WTC11 (cell line): ENCODE measurements at regions not wholly inside any gene's neighbourhood (a gene's known extent, or its start where the extent isn't known, plus 50 kb on each side); places are given as distances from the start of the nearest gene placed in this dataset.

Source experiments
- CTCF ChIP-seq: fragments of 200-600 bp; IDR thresholded peaks from 2 replicates; pipeline ENCODE4 v1.8.0; 2022; ENCODE audit warnings: antibody characterized with exemption
- E2F4 ChIP-seq: sonication (generic); formaldehyde crosslinking; IDR thresholded peaks from 2 replicates; pipeline ENCODE4 v1.8.1; 2022; ENCODE audit warnings: low read depth, mild to moderate bottlenecking, moderate library complexity, missing genetic modification reagents, borderline replicate concordance
- ERG ChIP-seq: fragments of 250-450 bp; sonication (Bioruptor Pico); IDR thresholded peaks from 2 replicates; pipeline ENCODE4 v1.8.0; 2021; ENCODE audit warnings: mild to moderate bottlenecking
- ESRRA ChIP-seq: sonication (generic); formaldehyde crosslinking; IDR thresholded peaks from 2 replicates; pipeline ENCODE4 v1.8.1; 2022; ENCODE audit warnings: mild to moderate bottlenecking, missing genetic modification reagents, borderline replicate concordance
- FOXP1 ChIP-seq: sonication (generic); formaldehyde crosslinking; IDR thresholded peaks from 2 replicates; pipeline ENCODE4 v1.8.0; 2022; ENCODE audit warnings: missing genetic modification reagents, mild to moderate bottlenecking, moderate library complexity, borderline replicate concordance
- JUN ChIP-seq: sonication (generic); formaldehyde crosslinking; IDR thresholded peaks from 2 replicates; pipeline ENCODE4 v1.8.0; 2023; ENCODE audit warnings: mild to moderate bottlenecking, missing genetic modification reagents
- NFE2L1 ChIP-seq: sonication (generic); formaldehyde crosslinking; IDR thresholded peaks from 2 replicates; pipeline ENCODE4 v1.8.1; 2023; ENCODE audit warnings: missing genetic modification reagents
- NFYB ChIP-seq: sonication (generic); formaldehyde crosslinking; conservative IDR thresholded peaks from 2 replicates; pipeline ENCODE4 v1.8.0; 2022; ENCODE audit warnings: low read depth, missing genetic modification reagents
- NR2C2 ChIP-seq: sonication (generic); formaldehyde crosslinking; IDR thresholded peaks from 2 replicates; pipeline ENCODE4 v1.8.0; 2022; ENCODE audit warnings: mild to moderate bottlenecking, missing genetic modification reagents
- TCF7 ChIP-seq: sonication (generic); formaldehyde crosslinking; IDR thresholded peaks from 2 replicates; pipeline ENCODE4 v1.8.0; 2022; ENCODE audit warnings: mild to moderate bottlenecking, low read depth, missing genetic modification reagents, moderate library complexity
- TEAD4 ChIP-seq: sonication (generic); formaldehyde crosslinking; IDR thresholded peaks from 2 replicates; pipeline ENCODE4 v1.8.0; 2022; ENCODE audit warnings: mild to moderate bottlenecking, missing genetic modification reagents
- ZNF121 ChIP-seq: sonication (generic); formaldehyde crosslinking; IDR thresholded peaks from 2 replicates; pipeline ENCODE4 v1.8.0; 2023; ENCODE audit warnings: missing genetic modification reagents
- ZNF138 ChIP-seq: sonication (generic); formaldehyde crosslinking; conservative IDR thresholded peaks from 2 replicates; pipeline ENCODE4 v1.8.1; 2022; ENCODE audit warnings: mild to moderate bottlenecking, moderate library complexity, missing genetic modification reagents
- TF ChIP-seq, protein P1 (sequence below): sonication (generic); formaldehyde crosslinking; IDR thresholded peaks from 2 replicates; pipeline ENCODE4 v1.8.0; 2022; ENCODE audit warnings: mild to moderate bottlenecking, missing genetic modification reagents

- no peak for TF ChIP-seq CTCF
- TF ChIP-seq ESRRA, result no peak
- TF ChIP-seq TCF7 (CRISPR knock-in tag), result no peak
- no peak for TF ChIP-seq NR2C2 (CRISPR knock-in tag)
- TF ChIP-seq, protein P1, sequence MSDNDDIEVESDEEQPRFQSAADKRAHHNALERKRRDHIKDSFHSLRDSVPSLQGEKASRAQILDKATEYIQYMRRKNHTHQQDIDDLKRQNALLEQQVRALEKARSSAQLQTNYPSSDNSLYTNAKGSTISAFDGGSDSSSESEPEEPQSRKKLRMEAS (CRISPR knock-in tag), result no peak
- no peak for TF ChIP-seq JUN (CRISPR knock-in tag)
- TF ChIP-seq NFE2L1 (CRISPR knock-in tag), result no peak
- TF ChIP-seq TEAD4 (CRISPR knock-in tag), result no peak
- no peak for TF ChIP-seq FOXP1 (CRISPR knock-in tag)
- TF ChIP-seq ZNF121 (CRISPR knock-in tag), result no peak
- no peak for TF ChIP-seq E2F4
- no peak for TF ChIP-seq NFYB (CRISPR knock-in tag)
- no peak for TF ChIP-seq ZNF138 (CRISPR knock-in tag)
- no peak for TF ChIP-seq ERG (CRISPR knock-in tag)
Measured at GRCh38 chr10:8600192-8600591, 545.7 kb downstream of the GATA3 start.
